GM21576 (cell line): ENCODE measurements at regions not wholly inside any gene's neighbourhood (a gene's known extent, or its start where the extent isn't known, plus 50 kb on each side); places are given as distances from the start of the nearest gene placed in this dataset.

Experiments
- ATAC-seq: cut with Tn5 transposase; IDR thresholded peaks from one replicate; pipeline ENCODE4 v1.9.1; 2021; ENCODE audit warnings: mild to moderate bottlenecking, moderate library complexity; ENCODE audit not compliant: unreplicated experiment

DNA sequence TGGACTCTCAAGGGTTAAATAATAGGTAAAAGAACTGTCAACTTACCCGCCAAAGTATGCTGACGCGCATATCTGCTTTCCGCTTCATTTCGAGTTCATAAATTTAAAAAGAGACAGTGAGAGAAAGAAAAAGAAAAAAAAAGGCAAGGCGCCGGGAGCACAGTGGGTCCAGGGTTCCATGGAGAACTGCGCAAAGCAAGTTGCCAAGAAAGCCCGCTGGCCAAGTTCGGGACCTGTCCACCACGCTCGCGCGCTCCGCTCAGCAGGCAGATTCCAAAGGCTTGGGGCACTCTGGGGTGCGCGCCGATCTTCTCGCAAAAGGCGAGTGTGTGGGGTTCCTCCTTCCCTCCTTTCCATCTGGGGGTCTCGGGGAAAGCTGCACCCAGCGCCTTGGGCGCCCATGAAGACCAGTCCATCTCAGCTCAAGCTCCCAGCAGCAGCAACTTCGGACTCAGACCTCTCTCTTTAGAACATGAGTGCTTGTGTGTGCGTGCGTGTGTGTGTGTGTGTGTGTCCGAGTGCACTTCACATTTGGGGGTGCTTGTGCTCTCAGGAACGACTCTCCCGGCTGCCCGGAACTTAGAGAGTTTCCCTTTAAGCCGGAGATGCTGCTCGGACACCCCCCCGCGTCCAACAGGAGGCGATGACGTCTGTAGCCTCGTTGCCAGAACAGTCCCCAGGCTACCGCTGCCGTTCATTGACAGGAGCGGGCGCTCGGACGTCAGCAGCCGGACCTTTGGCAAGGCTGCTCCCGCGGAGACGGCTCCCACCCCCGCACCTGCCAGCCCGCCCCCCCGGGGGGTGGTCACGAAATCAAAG is 180.0 kb downstream of the TBXT start:
- ATAC-seq = no peak

DNA sequence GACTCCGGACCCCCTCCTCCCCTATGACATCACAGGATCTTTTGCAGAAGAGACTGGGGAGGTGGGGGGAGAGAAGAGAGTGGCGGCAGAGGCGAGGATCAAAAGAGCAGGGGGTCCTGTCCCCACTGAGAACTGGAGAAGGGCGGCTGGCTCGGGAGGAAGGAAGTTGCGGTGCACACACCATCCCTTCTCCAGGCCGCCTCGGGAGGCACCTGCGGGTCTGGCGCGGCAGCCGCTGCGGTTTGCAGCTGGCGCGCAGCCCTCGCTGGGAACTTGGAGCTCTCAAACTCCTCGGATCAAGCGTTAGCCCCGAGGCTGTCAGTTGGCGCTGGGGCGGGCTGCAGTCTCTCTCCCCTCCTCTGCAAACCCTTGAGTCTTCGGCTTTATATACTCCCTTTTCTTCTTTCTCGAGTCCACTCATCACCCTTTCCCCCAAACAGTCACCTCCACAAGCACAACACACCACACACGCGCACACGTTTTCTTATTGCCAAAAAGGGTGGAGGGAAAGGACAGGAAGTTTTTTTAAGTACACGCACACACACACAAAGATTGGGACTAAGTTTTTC is 180.7 kb downstream of the TBXT start:
- no peak for ATAC-seq

GRCh38 chr6:165986311-165986913 is 181.2 kb downstream of the TBXT start:
- ATAC-seq = no peak

DNA sequence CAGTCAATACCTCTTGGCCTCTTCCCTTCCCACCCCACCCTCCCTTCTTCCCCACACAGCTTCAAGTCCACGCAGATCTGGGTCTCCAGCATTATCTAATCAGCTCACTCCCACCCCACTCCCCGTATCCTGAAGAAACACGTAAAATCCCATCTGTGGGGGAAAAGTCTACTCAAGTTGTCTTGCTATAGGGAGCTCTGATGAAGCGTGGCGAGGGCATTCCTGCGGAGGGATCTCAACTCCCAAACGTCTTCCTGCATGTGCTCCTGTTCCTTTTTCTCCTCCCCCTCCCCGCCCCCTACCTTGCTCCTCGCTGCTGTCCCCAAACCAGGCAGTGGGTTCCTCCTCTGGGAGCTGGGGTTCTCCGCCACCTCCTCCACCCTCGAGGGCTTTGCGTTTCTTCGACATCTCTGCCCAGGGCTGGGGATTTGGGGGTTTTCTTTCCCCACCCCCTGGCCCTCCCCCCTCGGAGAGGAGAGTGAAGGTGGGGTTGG is 181.8 kb downstream of the TBXT start:
- ATAC-seq = no peak

DNA sequence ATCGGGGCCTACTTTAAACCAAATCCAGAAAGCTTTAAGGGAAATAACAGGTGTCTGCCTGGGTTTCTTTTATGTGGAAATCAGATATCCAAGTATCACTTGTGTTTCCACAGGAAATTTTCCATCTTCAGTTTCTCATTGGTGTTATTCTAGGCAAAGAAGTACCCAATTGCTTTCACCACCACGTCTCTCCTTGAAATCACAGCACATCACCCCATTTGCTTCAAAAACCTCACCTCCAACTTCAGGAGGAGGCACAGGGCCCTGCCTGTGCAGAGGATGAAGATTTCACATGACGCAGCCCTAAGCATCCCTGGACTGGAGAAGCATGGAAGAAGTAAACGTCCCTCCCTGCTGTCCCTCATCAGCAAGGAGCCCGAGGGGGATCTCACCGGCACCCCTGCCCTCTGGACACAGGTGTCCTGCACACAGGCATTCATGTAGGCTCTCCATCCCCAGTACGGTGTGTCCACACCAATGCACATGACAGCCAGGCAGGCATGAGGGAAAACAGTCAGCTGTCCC is 182.3 kb downstream of the TBXT start:
- ATAC-seq = no peak

- ATAC-seq = no peak
Measured at GRCh38 chr6:165984729-165985275, 182.8 kb downstream of the TBXT start.

DNA sequence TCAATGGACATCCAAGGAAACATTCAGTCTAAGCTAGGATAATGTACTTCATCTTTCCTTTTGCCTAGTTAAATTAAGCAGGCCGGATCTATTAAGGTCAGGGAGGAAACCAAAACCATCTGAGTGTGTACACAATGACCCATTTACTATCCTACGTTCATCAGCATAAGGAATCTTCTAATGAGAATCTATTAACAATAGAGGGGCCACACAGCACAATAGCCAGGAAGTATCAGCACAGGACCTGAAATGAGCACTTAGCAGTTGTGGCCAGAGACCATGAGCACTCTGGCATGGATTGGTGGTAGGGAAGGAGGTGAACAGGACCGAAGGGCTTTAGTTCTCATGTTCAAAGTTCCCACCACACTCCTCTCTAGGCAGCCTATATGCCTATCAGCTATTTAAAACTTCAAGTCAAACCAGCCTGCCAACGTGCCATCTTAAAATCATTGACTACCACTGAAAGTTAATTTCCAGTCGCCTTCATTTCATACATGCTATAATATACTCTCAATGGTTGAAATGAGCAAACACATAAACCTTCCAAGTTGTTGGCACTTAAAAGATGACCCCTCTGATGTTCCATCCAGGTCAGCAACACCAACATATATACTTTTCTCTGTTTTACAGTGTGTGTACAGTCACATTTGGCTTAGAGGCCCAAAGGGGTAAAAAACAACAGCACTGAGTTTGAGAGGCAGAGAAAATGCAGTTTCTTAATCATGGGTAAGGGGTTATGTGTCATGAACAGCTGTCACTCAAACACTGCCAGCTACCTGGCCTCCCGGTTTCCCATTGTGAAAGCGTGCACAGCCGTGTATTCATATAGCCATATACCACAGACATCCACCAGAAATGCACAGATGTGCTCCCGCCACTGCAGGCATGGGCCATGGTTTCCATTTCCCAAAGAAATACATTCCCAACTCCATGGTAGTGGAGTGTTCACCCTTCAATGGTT is 184.3 kb downstream of the TBXT start:
- ATAC-seq = no peak

DNA sequence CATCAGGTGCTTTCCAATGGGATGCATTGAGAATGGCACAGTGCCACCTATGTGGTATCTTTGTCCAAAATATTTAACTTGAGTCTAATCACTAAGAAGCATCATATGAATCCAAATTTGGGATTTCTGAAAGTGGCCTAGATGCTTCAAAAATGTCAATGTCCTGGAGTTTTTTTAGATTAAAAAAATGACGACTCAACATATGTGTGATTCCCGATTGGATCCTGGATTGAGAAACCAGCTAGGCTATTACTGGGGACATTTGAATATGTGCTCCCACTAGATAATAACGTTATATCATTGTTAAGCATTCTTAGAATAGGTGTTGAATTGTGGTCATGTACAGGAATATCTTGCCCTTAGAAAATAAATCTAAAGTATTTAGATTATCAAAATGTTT is 189.2 kb downstream of the TBXT start:
- no peak for ATAC-seq

- no peak for ATAC-seq
Measured at GRCh38 chr6:165976684-165977083, 191.0 kb downstream of the TBXT start.

DNA sequence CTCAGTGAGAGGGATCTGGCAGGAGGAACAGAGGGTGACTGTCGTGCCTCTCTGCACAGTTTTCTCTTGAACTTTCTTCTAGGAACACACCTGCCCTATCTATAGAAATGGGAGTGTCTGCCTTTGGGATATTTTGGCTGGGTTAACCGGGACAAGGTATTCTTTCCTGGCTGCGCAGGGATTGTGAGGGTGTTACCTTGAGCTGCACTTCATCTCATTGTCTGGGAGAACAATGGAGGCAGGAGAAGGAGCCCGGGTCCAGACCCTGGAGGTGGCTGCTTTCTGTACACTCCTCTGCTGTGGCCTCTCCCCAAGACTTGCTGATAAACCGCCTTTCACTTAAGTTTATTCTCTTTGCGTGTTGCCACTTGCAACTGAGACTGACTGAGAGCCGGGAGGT is 192.8 kb downstream of the TBXT start:
- no peak for ATAC-seq

GRCh38 chr6:165973473-165973872 is 194.2 kb downstream of the TBXT start:
- ATAC-seq = no peak

DNA sequence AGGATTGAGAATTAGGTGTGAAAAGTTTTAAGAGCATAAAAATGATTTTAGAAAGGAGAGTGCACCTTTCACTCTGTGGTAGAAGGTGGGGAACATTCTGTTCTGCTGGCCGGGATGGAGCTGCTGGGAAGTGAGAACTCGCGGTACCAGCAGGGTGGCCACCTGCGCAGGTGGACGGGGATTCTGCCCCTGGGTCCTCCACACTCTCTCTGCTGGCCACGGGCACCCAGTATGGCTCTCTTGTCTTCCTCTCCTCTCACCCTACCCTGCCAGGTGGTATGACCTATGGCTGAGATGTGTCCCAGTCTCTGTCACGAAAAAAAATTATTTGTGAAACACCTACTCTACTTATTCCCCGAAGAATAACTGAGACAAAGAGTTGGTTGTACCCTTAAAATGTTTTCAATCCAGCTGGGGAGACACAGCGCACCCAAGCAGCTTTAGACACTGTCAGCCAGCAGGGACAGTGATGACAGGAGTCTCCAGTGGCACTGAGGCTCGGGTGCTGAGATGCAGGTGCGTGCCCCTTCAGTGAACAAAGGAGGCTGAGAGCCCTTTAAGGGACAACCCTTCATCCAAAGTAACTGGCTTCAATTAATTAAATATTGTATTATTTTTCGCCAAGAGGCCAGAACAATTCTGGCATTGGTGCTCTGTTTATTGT is 195.4 kb downstream of the TBXT start:
- ATAC-seq = no peak

GRCh38 chr6:165971202-165971601 is 196.4 kb downstream of the TBXT start:
- ATAC-seq = no peak

DNA sequence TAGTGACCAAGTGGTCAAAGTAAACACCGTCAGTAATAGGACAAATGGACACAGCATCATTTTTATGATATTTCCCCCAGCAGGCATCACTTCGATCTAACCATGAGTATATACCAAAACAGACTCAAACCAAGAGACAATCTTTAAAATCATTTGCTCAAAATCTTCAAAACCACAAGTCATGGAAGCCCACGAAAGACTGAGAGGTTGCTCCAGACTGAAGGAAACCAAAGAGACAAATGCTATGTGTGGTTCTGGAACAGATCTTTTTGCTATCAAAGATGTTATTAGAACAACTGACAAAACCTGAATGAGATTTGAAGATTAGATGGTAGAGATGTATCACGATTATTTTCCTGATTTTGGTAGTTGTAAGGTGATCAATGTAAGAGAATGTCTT is 197.7 kb downstream of the TBXT start:
- no peak for ATAC-seq

GRCh38 chr6:165969184-165969583 is 198.5 kb downstream of the TBXT start:
- ATAC-seq = no peak

DNA sequence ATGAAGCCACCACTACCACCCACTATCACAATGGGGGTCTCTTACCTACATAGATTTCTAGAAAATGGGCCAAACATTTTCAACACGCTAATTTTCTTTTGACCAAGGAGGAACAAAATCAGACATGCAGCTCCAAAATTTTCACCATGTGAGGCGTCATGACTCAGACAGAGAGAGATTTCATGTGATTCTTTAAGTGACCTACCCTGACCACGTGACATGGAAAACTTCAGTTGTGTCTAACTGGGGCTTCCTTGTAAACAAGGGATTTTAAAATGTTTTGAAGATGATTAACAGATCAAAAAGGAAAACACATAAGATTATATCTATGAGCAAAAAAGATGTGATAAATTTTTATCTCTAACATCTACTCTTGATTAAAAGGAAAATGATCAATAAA is 199.2 kb downstream of the TBXT start:
- no peak for ATAC-seq

- no peak for ATAC-seq
Measured at GRCh38 chr6:165967810-165968407, 199.7 kb downstream of the TBXT start.

DNA sequence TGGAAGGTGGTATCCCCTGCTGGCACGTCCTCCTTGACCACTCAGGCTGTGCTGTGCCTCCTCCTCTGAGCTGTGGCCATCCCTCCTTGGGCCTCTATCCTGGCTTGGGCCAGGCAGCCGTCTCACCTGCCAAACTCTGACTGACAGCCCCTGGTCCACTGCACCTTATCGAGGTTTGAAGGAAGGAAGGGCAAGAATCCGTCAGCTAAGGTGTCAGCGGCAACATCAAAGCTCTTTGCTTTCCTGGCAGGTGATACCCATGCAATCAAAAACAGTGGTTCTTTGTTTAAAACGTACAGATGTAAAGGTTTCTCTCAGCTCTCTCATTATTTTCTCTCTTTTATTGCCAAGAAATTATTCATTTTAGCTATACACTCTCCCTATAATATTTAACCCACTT is 203.9 kb downstream of the TBXT start:
- no peak for ATAC-seq

GRCh38 chr6:165962366-165962765 is 205.3 kb downstream of the TBXT start:
- ATAC-seq = no peak

GRCh38 chr6:165961233-165961632 is 206.4 kb downstream of the TBXT start:
- ATAC-seq = no peak
